PC-9 (cell line): ENCODE measurements at regions not wholly inside any gene's neighbourhood (a gene's known extent, or its start where the extent isn't known, plus 50 kb on each side); places are given as distances from the start of the nearest gene placed in this dataset.
"Not testable (repeated sequence)": the region's sequence is repeated elsewhere in the genome, so short reads cannot be mapped to it uniquely, and the experiment has no call there.

Source experiments
- BruUV-seq: library from RNA; stranded (reverse); fragments of 400-500 nt; replicated peaks from 2 replicates; lab custom pipeline; 2021; lab: Mats Ljungman, UMichigan
- CTCF ChIA-PET: fragments of 300-600 bp; sonication (Branson Sonifier 250); formaldehyde crosslinking; loops from one replicate; lab custom pipeline; 2022; ENCODE audit warnings: antibody characterized with exemption; lab: Charles Lee
- POLR2A ChIA-PET: fragments of 300-600 bp; sonication (Branson Sonifier 250); formaldehyde crosslinking; loops from one replicate; lab custom pipeline; 2022; ENCODE audit warnings: antibody characterized with exemption; ENCODE audit not compliant: unreplicated experiment; lab: Charles Lee
- DNase-seq, 2 experiments: peaks; one replicate each; pipeline versions ENCODE4 v3.0.0 to v3.0.0-alpha.2; 2015 to 2022; ENCODE audit warnings: mixed read lengths in 1 of 2
- H2AFZ ChIP-seq: fragments of 200-600 bp; sonication (generic); 2 replicates; pipeline ENCODE4 v1.8.1; 2017; ENCODE audit warnings: antibody characterized with exemption
- H3F3A ChIP-seq: fragments of 200-600 bp; sonication (generic); 2 replicates; pipeline ENCODE4 v1.8.1; 2017; ENCODE audit warnings: antibody characterized with exemption, mild to moderate bottlenecking, low read depth; ENCODE audit not compliant: insufficient read depth
- H3K27ac ChIP-seq: fragments of 200-600 bp; sonication (generic); 2 replicates; pipeline ENCODE4 v1.6.1; 2016; ENCODE audit warnings: mixed run types
- H3K27me3 ChIP-seq: fragments of 200-600 bp; sonication (generic); 2 replicates; pipeline ENCODE4 v1.6.1; 2016; ENCODE audit warnings: low read depth, mixed run types; ENCODE audit not compliant: insufficient read depth
- H3K36me3 ChIP-seq: fragments of 200-600 bp; sonication (generic); 2 replicates; pipeline ENCODE4 v1.6.1; 2016; ENCODE audit warnings: low read depth, mixed run types
- H3K4me1 ChIP-seq: fragments of 200-600 bp; sonication (generic); replicated peaks from 2 replicates; pipeline ENCODE4 v1.6.1; 2016; ENCODE audit warnings: mixed run types; ENCODE audit not compliant: insufficient read depth
- H3K4me2 ChIP-seq: fragments of 200-600 bp; sonication (generic); 2 replicates; pipeline ENCODE4 v1.6.1; 2017; ENCODE audit warnings: mixed run types
- H3K4me3 ChIP-seq: fragments of 200-600 bp; sonication (generic); 2 replicates; pipeline ENCODE4 v1.6.1; 2016; ENCODE audit warnings: mixed run types
- H3K79me2 ChIP-seq: fragments of 200-600 bp; sonication (generic); 2 replicates; pipeline ENCODE4 v1.6.1; 2017; ENCODE audit warnings: low read depth, mixed run types
- H3K9me2 ChIP-seq: fragments of 200-600 bp; sonication (generic); 2 replicates; pipeline ENCODE4 v1.8.1; 2017; ENCODE audit warnings: mild to moderate bottlenecking; ENCODE audit not compliant: insufficient read depth
- H3K9me3 ChIP-seq: fragments of 200-600 bp; sonication (generic); 2 replicates; pipeline ENCODE4 v1.8.1; 2016; ENCODE audit warnings: low read depth; ENCODE audit not compliant: insufficient read depth
- H4K20me1 ChIP-seq: fragments of 200-600 bp; sonication (generic); 2 replicates; pipeline ENCODE4 v1.8.1; 2017; ENCODE audit not compliant: insufficient read depth
- EZH2 ChIP-seq: fragments of 200-600 bp; sonication (generic); IDR thresholded peaks from 2 replicates; pipeline ENCODE4 v1.8.0; 2017; ENCODE audit warnings: antibody characterized with exemption, low read depth
- intact Hi-C: fragments of 100-400 bp; cut with micrococcal nuclease; formaldehyde crosslinking; loops from one replicate; pipeline ENCODE4 v1.10.0; 2022; ENCODE audit not compliant: unreplicated experiment
- TF ChIP-seq, protein P1 (sequence below): fragments of 200-600 bp; sonication (generic); conservative IDR thresholded peaks from 2 replicates; pipeline ENCODE4 v1.6.1; 2017; ENCODE audit warnings: mixed run types, antibody characterized with exemption, mild to moderate bottlenecking, moderate library complexity

DNA sequence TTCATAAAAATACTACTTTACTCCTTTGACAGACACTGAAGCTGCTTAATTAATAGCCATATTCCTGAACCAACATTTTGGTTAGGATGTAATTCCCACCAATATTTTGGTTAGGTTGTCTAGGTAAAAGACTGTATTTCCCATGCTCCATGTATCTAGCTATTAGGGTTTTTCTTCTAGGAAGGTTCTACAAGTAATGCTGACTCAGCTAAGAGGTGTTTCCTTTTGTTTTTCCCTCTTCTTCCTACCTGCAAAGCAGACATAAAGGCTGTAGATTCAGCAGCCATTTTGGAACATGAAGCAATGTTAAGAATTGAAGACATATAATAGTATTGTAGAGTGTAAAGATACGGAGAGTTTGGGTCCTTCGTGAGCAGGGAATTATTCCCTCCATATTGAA lies 115.3 kb downstream of the OR4C45 start:
- H2AFZ ChIP-seq, H3K4me1 ChIP-seq, CTCF ChIA-PET, POLR2A ChIA-PET, H3K36me3 ChIP-seq, H3K27me3 ChIP-seq, H3K4me2 ChIP-seq, BruUV-seq, H4K20me1 ChIP-seq, H3K79me2 ChIP-seq, DNase-seq, H3F3A ChIP-seq, intact Hi-C loops, H3K27ac ChIP-seq, H3K9me2 ChIP-seq, H3K4me3 ChIP-seq, H3K9me3 ChIP-seq: not testable (repeated sequence)

DNA sequence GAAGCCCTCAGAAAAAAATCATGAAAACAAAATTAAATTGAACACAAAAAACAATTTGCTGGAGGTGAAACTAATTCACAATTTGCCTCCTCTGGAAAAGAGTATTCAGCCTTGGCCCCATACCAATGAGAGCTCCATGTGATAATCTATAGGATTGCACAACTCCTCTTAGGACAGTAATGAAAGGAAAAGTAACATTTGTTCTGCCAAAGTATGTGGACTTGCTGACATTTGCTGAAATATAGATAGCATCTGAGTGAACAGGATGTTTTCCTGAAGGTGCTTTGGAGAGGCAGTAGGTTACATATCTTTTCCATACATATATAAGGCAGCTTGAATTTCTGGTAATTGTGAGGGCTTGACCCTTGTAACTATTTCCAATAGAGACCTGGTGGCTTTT lies 122.8 kb downstream of the OR4C45 start:
- Histone ChIP-seq H3K4me2 (no peak overlapping the region), H3K9me2 (no peaks in the 10 kb centered on the region), H3K79me2 (no peaks in the 10 kb centered on the region), H2AFZ (no peak overlapping the region), H3F3A (no peaks in the 10 kb centered on the region), H3K36me3 (no peaks in the 10 kb centered on the region), H3K4me1 (no peaks in the 10 kb centered on the region), H3K27ac (no peak overlapping the region), H3K4me3 (no peak overlapping the region), H4K20me1 (no peaks in the 10 kb centered on the region), H3K9me3 (no peaks in the 10 kb centered on the region; the same call in 1 of the 2 replicates), H3K27me3 (no peaks in the 10 kb centered on the region)
- ChIA-PET POLR2A (no interaction called here), CTCF (no interaction called here)
- BruUV-seq = no TSS peak
- no peak for TF ChIP-seq EZH2
- TF ChIP-seq, protein P1, sequence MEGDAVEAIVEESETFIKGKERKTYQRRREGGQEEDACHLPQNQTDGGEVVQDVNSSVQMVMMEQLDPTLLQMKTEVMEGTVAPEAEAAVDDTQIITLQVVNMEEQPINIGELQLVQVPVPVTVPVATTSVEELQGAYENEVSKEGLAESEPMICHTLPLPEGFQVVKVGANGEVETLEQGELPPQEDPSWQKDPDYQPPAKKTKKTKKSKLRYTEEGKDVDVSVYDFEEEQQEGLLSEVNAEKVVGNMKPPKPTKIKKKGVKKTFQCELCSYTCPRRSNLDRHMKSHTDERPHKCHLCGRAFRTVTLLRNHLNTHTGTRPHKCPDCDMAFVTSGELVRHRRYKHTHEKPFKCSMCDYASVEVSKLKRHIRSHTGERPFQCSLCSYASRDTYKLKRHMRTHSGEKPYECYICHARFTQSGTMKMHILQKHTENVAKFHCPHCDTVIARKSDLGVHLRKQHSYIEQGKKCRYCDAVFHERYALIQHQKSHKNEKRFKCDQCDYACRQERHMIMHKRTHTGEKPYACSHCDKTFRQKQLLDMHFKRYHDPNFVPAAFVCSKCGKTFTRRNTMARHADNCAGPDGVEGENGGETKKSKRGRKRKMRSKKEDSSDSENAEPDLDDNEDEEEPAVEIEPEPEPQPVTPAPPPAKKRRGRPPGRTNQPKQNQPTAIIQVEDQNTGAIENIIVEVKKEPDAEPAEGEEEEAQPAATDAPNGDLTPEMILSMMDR = no peak
- DNase-seq = no peak
- intact Hi-C loops = no loop called here

DNA sequence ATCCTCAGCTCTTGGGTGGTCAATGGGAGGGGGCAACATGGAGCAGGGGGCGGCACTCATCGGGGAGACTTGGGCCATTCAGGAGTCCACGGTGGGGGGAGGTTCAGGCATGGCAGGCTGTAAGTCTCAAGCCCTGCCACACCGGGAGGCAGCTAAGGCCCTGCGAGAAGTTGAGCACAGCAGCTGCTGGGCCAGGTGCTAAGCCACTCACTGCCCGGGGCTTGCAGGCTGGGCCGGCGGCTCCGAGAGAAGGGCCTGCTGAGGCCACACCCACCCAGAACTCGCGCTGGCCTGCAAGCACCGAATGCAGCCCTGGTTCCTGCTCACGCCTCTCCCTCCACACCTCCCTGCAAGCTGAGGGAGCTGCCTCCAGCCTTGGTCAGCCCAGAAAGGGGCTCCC lies 131.4 kb downstream of the OR4C45 start:
- Histone ChIP-seq H3K79me2 (no peaks in the 10 kb centered on the region), H3K36me3 (no peaks in the 10 kb centered on the region), H4K20me1 (no peaks in the 10 kb centered on the region), H3K4me2 (no peak overlapping the region), H3K4me1 (no peaks in the 10 kb centered on the region), H3K27ac (no peak overlapping the region), H3K9me2 (no peaks in the 10 kb centered on the region), H3F3A (no peaks in the 10 kb centered on the region), H3K27me3 (0 out of 2 replicates have a peak, but pooled peaks cover 4% of the 10 kb centered on the region), H3K4me3 (no peak overlapping the region), H3K9me3 (no peaks in the 10 kb centered on the region; the same call in 1 of the 2 replicates), H2AFZ (no peak overlapping the region)
- no peak for DNase-seq
- POLR2A ChIA-PET = no interaction called here
- no peak for TF ChIP-seq EZH2
- TF ChIP-seq, protein P1 = no peak
- CTCF ChIA-PET = no interaction called here
- intact Hi-C loops = no loop called here
- BruUV-seq = no TSS peak

DNA sequence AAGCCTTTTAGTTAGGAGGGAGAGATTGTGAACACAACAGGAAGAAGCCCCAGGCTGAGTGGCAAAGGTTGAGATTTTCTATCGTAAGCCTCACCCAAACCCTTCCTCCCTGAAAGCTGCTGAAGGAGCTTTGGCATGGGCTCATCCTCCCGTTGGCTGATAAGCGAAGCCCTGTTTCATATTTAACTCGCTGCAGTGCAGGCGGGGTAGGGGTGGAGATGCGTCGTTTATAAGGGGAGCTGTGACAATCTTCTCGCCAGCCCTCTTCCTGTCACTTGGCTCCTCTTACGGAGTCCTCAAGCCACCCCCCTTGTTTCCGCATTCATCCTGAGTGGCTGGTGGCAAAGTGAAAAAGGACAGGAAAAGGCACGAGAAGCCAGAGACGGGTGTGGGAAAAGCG lies 137.0 kb downstream of the OR4C45 start:
- TF ChIP-seq, protein P1 = no peak
- TF ChIP-seq EZH2 = no peak

More for the DNA sequence above, 137.0 kb downstream of the OR4C45 start:
- BruUV-seq = no TSS peak
- H4K20me1 ChIP-seq = no peaks in the 10 kb centered on the region
- CTCF ChIA-PET = no interaction called here
- no peaks in the 10 kb centered on the region for H3K9me2 ChIP-seq
- H3K4me3 ChIP-seq = no peak overlapping the region
- H2AFZ ChIP-seq = no peak overlapping the region
- no peaks in the 10 kb centered on the region for H3K9me3 ChIP-seq
- no peaks in the 10 kb centered on the region for H3F3A ChIP-seq
- no peaks in the 10 kb centered on the region for H3K79me2 ChIP-seq
- intact Hi-C loops = no loop called here
- no peaks in the 10 kb centered on the region for H3K36me3 ChIP-seq
- H3K27me3 ChIP-seq = peaks cover 27% of the 10 kb centered on the region; the same call in 1 of the 2 replicates
- H3K4me1 ChIP-seq = no peaks in the 10 kb centered on the region
- no peak overlapping the region for H3K27ac ChIP-seq
- no peak overlapping the region; the same call in 1 of the 2 replicates for H3K4me2 ChIP-seq
- DNase-seq = no peak
- POLR2A ChIA-PET = no interaction called here
